WTC11 (cell line): ENCODE measurements at regions not wholly inside any gene's neighbourhood (a gene's known extent, or its start where the extent isn't known, plus 50 kb on each side); places are given as distances from the start of the nearest gene placed in this dataset.

ENCODE experiments used
- CTCF ChIP-seq: fragments of 200-600 bp; IDR thresholded peaks from 2 replicates; pipeline ENCODE4 v1.8.0; 2022; ENCODE audit warnings: antibody characterized with exemption
- MYBL2 ChIP-seq: sonication (generic); formaldehyde crosslinking; IDR thresholded peaks from 2 replicates; pipeline ENCODE4 v1.8.1; 2023; ENCODE audit warnings: mild to moderate bottlenecking, moderate library complexity, missing genetic modification reagents
- NFATC4 ChIP-seq: fragments of 250-450 bp; sonication (Bioruptor Pico); IDR thresholded peaks from 2 replicates; pipeline ENCODE4 v1.9.0; 2021; ENCODE audit warnings: mild to moderate bottlenecking
- NFYB ChIP-seq: sonication (generic); formaldehyde crosslinking; conservative IDR thresholded peaks from 2 replicates; pipeline ENCODE4 v1.8.0; 2022; ENCODE audit warnings: low read depth, missing genetic modification reagents
- TF ChIP-seq, protein P1 (sequence below): sonication (generic); formaldehyde crosslinking; IDR thresholded peaks from 2 replicates; pipeline ENCODE4 v1.8.1; 2023; ENCODE audit warnings: mild to moderate bottlenecking, moderate library complexity, missing genetic modification reagents

DNA sequence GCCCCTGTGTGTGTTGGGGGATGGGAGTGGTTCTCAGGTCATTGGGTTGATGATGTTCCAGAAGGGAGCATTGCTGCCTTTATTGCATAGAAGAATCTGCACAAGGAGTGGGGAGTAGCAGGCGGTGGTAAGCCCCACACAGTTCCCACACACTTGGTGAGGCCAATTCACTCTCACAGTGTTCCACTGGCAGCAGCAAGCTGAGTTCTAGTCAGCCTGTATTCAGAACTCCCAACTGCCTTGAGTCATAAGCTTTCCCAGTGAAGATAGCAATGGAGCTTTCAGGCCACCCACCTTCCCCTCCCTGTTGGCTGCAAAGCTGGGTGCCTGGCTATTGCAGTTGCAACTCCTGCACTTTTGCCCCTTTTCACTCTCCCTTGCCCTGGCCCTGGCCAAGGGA is 181.1 kb upstream of the RBMS3 start:
- TF ChIP-seq, protein P1, sequence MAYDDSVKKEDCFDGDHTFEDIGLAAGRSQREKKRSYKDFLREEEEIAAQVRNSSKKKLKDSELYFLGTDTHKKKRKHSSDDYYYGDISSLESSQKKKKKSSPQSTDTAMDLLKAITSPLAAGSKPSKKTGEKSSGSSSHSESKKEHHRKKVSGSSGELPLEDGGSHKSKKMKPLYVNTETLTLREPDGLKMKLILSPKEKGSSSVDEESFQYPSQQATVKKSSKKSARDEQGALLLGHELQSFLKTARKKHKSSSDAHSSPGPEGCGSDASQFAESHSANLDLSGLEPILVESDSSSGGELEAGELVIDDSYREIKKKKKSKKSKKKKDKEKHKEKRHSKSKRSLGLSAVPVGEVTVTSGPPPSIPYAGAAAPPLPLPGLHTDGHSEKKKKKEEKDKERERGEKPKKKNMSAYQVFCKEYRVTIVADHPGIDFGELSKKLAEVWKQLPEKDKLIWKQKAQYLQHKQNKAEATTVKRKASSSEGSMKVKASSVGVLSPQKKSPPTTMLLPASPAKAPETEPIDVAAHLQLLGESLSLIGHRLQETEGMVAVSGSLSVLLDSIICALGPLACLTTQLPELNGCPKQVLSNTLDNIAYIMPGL (CRISPR knock-in tag) = no peak
- no peak for TF ChIP-seq MYBL2 (CRISPR knock-in tag)
- no peak for TF ChIP-seq NFATC4 (CRISPR knock-in tag)
- no peak for TF ChIP-seq NFYB
- no peak for TF ChIP-seq CTCF
